ENCODE measurements at regions not wholly inside any gene's neighbourhood (a gene's known extent, or its start where the extent isn't known, plus 50 kb on each side); places are given as distances from the start of the nearest gene placed in this dataset.

GRCh38 chrX:23194885-23195554 is 139.6 kb upstream of the PTCHD1 start:
- TF ChIP-seq CTCF (IDR thresholded peaks at IDR 0.05) (no peak), POLR2A (IDR thresholded peaks at IDR 0.05) (no peak)

All from esophagus squamous epithelium (tissue), 4 donors.